Stimulated activated CD4-positive, alpha-beta T cell treated with anti-CD3 and anti-CD28 coated beads, TNF-alpha, amount 100 ng/mL, for 4 hours (primary cell): ENCODE measurements at regions not wholly inside any gene's neighbourhood (a gene's known extent, or its start where the extent isn't known, plus 50 kb on each side); places are given as distances from the start of the nearest gene placed in this dataset.

Experiments used
- DNase-seq, 3 experiments: peaks; one replicate each; pipeline ENCODE4 v3.0.0-alpha.2; 2020; ENCODE audit warnings: low read depth in 3 of 3

DNA sequence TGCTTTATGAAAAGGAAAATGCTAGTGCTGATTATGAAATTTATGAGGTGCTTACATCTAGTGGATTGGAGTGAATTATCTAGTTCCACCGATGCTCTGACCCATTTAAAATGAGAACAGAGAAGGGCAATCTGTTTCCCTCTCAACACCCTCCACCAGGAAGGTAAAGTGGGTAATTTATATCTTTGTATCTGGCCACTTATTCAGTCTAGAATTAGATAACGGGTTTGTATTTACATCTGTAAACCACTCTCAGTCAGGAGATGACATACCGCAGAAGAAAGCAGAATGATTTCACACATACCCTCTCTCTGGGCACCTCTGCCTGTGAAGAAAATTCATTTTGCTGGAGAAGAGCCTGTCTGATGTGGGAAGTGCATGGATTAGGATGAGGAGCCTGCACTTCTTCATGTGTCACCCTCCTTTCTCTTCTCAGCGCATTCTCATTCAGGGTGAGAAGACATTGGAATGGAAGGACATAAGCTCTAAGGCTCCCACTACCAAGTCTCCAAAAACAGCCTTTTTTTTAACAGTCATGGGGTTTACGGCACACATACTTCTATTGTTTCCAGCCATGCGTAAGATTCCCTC lies 646.7 kb upstream of the SALL1 start:
- DNase-seq, result no peak

DNA sequence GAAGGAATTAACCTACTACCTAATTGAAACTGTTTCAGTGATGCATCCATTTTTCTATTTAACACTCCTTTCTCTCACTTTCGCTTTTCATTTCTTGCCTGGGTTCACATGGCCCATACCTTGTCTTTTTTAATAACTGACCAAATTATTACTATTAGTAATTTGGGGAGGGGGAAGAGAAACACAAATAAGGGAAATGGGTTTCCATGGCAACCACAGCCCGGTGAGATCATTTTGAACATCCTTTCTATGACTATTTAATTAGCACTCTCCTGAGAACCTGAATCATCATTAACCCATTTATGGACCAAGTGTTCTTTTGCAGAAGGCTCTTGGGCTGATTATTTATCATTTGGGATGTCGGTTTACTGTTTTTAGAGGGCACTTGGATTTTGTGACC lies 628.2 kb upstream of the SALL1 start:
- no peak for DNase-seq

DNA sequence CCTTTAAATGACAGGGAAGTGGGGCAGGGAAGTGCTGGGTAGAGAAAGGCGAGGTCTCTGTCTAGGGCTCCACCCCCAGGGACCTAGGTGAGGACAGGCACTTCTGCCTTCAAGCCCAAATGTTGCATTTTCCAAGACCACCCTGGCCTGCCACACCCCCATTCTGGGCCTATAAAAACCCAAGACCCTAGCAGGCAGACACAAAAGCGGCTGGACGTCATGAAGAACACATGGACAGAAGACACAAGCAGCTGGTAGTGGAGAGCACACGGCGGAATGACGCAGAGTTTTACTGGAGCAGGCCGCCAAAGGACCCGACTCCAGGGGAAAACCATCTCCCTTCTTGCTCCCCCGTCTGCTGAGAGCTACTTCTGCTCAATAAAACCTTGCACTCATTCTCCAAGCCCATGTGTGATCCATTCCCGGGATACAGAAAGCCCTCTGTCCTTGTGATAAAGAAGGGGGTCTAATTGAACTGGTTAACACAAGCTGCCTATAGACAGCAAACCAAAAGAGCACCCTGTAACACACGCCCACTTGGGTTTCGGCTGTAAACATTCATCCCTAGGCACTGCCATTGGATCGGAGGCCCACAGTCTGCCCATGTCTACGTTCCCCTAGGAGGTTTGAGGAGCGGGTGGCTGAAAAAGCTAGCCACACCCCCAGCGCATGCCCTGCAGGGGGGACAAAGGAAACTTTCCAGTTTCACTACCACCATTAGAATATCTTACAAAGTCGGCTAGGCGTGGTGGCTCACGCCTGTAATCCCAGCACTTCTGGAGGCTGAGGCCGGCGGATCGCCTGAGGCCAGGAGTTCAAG lies 622.2 kb upstream of the SALL1 start:
- no peak for DNase-seq

DNA sequence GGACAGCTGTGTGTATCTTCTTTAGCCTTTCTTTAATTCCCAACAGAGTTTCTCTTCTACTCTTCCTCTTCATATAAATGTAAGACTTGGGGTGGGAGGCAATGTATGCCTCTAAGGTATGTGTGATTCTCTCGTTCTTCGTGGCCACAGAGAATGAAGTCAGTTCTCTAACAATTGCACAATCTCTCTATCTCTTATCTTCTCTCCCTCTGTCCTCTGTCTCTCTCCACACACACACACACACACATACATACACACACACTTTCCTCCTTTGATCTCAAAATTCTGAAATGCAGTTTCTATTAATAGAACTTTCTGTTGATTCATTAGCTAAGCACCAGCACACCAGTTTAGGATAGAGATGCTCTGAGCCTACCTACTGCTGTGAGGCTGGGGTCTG lies 615.7 kb upstream of the SALL1 start:
- DNase-seq, result no peak

DNA sequence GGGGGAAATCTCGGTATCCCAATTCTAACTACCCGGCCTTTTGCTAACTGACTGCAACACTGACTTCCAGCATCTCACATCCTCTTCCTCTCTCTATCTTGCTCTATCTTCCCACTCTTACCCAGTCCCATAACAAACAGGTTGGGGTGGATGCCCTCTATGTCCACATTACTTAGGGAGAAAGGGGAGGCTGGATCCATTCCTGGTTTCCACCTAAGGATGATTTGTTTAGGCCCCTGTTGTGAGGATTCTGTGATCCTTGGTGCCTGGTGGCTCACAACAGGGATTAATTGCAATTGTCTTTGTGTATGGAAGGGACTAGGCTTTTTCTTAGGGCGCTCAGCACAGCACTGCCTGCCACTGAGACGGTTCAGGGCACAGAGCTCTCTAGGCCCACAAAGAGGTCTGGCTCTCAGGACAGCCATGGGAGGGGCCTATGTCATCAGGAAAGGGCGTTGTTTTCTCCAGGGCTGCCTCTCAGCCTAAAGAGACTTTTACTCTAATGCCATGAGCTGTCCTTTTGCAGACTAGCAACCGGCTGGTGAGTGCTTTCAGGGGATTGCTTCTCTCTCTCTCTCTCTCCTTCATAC lies 612.1 kb upstream of the SALL1 start:
- DNase-seq, result no peak

DNA sequence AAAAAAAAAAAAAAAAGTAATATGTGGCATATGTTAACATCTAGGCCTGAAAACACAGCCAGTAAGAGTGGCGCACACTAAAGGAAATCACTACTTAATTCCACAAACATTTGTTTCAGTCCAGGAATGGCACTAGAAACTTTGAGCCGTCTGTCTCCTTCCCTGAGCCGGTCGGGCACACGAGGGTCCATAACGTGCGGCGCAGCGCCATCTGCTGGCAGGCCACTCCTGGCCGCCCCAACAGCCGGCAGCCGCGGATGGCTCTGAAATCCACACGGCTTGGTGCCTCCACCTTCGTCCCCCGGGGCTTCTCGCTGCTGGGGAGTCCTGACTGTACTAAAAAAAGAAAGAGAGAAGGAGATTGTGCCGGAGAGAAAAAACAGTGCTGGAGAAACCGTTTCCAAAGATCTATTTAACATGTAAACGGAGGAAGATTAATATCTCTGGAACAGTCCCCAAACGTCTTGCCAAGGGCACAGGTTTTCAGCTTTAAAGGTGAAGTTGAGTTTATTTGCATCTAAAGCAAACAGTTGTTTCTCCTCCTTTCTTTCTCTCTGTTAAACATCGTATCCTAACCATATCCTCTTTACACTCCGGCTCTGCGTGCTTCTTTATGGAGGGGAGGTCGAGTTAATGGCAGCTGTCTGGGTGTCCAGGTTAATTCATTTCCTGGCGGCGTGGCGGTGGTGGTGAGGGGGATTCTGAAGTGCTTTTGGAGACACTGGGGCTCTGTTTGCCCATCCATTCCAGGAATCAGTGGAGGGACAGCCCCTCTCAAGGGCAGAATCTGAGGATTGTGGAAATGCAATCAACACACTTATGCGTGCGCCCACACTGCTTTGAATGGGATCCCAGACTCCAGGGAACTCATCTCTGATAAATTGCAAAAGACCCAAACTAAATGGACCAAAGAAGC lies 611.3 kb upstream of the SALL1 start:
- peak in 1 of 3 experiments; percentile 0 for DNase-seq

DNA sequence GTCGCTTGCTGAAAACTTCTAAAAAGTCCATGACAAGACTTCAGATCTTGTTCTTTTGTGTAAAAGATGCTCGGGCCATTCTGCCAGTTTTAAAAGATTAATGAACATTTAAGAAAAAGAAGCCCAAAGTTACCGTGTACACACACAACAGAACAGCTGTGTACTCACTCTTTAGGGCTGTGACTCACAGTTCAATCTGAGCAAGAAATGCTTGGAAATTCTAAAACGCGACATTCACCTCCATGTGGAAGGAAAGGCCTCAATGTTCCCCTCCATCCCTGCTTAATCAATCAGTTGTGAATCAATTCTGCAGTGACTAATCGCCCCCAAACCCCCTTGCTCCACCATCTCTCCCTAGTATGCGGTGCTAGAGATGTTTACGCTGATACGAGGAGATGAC lies 609.9 kb upstream of the SALL1 start:
- no peak for DNase-seq

DNA sequence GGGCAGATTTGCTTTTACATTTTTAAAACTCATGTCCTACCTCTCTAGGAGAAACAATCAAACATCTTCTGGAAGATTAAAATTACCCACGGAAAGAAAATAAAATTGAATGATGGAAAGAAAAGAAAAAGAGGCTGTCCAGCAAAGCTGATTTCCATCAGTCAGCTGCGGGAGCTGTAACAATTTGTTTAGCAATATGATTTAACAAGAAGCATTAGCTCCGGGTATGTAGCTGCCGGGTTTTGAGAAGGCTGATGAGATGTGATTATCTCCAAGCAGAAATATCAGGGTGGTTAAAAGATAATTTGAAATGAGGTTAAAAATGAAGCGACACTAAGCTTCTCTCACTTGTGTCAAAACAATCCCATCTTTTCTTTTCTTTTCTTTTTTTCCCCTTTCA lies 608.9 kb upstream of the SALL1 start:
- no peak for DNase-seq

DNA sequence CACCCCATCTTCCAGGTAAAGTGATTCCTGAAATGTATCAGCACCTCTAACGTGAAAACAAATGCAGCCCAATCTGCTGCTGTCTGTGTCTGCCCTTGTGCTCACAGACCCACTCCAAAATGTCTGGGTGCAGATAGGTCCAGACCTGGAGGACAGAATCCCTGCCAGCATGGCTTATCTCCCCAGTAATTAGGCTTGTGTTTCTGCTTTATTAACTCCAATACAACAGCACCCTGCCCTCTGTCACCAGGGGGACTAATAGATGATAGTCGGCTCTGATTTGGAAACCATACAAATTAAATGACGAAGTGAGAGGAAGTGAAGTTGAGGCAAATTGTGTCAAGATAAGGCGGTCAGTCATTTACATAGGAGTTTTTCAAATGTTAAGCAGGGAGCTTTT lies 608.3 kb upstream of the SALL1 start:
- no peak for DNase-seq

DNA sequence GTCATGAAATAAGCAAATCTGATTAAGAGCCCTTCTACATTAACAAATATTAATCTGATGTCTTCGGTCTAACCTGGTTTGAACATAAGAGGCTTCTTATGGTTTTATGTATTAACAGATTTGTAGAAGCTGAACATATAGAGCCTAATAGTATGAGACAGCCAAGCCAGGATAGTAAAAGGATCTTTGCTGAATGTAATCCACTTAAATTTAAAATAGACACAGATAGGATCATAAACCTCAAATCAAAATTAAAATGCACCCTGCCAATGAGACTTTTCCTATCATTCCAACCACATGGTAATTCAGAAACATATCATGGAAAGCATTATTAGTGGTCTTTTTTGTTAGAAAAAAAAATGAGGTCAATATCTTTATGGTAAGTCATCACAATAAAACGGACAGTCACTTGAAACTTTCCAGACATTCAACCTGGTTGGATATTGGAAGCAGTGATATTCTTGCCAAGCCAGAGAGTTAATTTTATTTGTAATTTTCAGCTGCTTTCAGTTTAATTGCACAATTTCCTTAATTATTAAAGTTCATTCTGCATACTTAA lies 606.9 kb upstream of the SALL1 start:
- no peak for DNase-seq

DNA sequence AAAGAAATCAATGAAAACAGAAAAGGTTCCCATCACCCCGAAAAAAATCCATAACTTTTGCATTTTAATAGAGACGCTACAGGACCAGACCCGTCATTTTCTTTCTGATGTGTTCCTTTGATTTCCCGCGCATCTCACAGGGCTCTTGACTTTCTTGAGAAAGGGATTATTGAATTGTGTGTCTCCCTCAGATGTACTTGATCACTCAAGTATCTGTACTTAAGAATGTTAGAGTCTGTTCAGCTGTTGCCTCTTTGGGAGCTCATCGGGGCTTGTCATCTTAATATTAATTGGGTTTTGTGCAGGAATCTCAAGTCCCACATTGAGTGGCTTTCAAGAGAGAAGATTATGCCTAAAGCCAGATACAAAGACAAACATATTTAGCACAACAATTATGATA lies 606.4 kb upstream of the SALL1 start:
- no peak for DNase-seq

DNA sequence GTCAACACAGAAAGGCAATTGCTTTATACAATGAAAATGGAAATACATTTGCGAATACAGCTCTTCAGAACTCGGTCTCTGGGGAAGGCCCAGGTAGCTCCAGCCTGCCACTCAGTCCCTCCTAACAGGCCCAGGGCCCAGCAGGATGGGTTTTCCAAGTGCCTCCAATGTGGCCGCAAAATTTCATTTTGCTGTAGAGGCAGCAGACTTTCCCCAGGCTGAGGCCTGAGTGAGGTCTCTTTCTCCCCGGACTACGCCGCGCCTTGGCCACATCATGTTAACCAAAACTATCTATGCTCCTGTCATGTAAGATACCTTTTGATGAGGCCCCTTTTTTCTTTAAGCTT lies 606.0 kb upstream of the SALL1 start:
- DNase-seq, result no peak

DNA sequence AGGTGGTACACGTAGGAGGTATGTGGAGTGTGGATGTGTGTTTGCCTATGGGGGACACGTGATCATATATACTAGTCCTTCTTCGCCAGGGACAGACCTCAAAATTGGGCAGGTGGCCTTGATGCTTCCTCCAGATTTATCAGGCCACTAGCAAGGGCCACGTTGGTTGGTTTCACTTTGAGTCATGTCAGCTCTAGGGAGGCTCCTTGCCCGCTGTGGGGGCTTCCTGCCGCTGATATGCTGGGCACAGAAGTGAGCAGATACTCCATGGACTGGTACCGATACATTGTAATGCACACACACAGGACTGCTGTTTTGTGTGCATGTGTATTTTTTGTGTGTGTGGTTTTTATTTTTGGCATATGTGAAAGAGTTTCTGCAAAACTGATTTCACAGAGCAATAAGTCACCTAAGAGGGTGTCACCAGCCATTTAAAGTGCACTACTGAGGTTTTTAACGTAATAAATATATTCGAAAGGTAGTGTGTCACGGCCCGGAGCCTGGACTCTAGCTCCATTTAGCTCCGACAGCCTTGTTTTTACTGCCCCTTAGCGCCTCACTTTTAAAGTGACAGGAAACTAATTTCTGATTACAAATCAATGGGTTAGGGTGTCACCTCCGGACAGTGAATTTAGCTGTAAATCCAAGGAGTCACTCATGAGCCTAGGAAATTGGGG lies 605.5 kb upstream of the SALL1 start:
- no peak for DNase-seq

DNA sequence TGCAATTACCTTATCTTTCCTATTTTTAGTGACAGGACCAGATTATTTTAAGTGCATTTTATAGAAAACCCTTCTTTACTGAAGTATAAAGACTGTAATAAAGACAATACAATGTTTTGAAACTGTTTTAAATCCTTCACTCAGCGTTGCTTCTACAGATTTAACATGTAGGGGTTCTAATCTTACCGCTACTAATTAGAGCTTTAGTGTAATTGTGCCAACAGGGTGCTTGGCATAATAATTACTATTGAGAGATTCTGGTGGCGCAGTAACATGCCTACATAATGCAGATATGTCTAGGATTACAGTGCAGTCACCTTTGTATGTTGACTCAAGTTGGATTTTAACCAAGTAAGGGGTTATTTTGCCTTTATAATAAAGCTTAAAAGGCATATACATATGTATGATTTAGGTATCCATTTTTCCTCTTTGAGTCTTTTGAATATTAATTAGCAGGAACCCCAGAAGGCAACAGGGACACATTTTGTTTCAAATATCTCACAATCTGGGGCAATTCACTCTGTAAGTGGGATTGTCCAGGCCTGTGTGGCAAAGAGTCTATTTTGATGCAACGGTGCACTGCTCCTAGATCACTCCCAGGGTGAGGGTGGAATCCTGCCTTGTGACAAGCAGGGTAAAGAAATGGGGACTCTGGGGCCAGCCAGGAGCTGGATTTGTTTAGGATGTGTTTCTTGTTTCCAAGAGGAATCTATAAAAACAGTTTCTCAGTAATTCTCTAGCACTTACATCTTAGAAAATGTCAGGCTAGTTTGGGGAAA lies 604.7 kb upstream of the SALL1 start:
- DNase-seq, result no peak

DNA sequence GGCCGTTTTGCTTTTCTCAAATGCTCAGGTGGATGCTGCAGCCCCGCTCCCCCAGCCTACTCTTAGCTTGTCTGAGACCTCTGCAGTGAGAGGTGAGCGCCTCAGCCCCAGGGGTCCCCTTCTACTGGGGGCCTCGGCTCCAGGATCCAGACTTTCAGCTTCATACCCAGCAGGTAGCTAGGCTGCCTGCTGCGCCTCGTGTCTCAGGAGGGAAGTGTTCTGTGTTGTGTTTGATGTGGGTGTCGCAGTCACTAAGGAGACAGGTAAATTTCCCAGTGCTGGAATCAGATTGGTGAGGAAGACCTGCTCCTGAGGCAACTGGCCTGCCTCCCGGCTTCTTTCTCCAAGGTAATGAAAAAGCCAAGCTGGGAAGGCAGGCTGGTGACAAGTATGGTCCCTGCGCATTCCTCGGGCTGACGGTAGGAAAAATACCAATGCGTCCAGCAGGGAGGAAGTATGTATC lies 604.0 kb upstream of the SALL1 start:
- no peak for DNase-seq

DNA sequence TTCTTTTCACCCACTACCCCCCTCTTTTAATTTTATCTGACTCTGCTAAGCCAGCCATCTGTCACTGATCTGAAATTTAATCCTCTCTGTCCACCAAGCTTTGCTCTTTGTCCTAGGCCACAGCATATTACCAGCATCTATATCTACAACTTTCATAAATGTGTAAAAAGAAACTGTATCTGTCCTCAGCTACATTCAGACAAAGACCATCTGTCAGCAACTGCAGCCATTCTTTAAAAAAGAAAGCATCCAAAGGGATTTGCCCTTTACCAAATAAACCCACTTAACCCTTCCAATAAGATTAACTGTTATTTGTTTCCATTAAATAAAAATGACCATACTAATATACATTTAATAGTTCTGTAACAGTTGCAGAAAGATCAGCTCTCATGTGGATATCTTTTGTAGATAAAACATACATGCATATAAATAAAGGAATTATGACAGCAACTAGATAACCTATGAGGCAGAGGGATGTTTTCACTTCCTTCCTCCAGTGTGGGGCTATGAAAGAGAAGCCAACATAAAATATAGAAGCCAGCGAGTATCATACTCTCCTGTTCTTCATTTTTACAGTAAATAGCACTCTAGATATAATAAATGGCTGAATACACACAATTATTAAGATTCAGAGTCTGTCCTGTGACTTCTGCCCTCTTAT lies 602.5 kb upstream of the SALL1 start:
- DNase-seq, result no peak

DNA sequence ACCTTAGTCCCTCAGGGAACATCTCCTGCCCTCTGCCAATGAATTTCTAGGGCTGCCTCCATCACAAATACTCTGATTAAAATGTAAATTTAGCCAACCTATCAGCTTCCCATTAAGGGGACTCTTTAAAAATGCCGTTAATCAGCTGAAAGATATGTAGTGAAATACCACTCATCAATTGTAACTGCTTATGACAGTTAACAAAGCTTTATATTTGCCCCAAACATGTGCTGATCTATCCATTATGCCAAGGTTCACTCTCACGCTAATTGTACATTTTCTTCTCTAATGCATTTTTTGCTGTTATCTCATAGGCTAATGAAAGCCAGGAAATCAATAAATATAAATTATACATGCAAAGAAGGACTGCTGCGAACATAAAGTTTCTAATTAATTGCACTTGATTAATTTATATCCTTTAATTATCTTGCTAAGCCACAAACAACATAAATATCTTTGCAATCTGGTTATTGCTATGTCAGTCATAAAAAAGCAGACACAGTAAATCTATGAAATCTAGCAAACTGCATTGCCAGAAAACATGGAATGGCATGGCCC lies 601.4 kb upstream of the SALL1 start:
- DNase-seq, result no peak

DNA sequence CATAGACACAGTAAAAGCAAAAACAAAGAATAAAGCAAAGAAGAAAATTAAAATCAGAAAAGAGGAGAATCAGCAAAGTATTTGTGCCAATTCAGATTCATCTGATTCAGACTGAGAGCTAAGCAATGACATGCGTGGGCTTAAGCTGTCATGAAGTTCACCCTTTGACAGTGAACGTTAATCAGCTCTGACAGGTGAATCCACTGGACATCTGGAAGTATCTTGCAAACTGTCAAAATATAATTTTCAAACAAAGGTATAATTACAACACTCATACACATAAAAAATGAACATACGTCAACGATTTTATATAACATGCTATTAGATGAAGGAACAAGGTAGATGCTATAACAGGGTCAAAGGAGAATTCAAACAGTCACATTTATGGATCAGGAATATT lies 596.3 kb upstream of the SALL1 start:
- no peak for DNase-seq

DNA sequence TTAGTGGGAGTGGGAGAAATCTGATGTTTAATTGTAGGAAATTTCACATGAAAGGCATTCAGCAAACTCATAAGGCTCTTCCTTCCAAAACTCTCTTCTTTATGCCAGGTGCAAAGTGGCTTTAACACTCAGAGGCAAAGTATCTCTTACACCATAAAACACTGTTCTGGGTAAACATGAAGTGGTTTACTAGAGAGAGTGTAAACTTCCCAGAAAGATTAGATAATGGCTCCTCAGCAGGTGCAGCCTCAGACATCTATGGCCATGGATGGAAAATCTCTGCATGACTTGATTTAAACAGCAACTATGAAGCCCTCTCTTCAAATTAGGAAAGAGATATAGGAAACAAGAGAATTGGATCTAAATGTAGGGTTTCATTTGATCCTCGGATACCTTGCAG lies 583.1 kb upstream of the SALL1 start:
- DNase-seq, result no peak

DNA sequence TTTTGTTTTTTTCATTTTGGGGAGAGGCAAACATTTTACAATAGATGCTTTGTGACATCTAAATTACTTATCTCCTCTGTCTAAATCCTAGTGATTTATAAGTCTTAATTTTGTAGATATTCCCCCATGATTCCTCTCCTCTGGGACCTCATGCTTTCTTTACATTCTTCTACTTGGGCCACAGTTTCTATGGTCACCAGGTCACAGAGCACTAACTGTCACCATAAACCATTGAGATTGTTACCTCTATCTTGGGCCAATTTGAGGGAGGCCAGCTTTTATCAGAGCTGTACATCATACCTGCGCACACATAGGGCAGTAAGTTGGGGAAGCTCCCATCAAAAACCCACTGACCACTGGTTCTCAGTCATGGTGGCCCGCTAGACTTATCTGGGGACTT lies 582.1 kb upstream of the SALL1 start:
- DNase-seq, result no peak
